Osteocyte (in vitro differentiated cells): ENCODE measurements at regions not wholly inside any gene's neighbourhood (a gene's known extent, or its start where the extent isn't known, plus 50 kb on each side); places are given as distances from the start of the nearest gene placed in this dataset.
"Not testable (repeated sequence)": the region's sequence is repeated elsewhere in the genome, so short reads cannot be mapped to it uniquely, and the experiment has no call there.

ENCODE experiments used
- DNase-seq: peaks from one replicate; pipeline ENCODE4 v3.0.0; 2021; ENCODE audit warnings: mixed read lengths; ENCODE audit not compliant: unreplicated experiment; ENCODE audit errors: extremely low spot score
- H3K27ac Mint-ChIP-seq: one replicate; pipeline ENCODE4 v1.8.0; 2021; ENCODE audit warnings: mild to moderate bottlenecking, mixed read lengths; ENCODE audit not compliant: unreplicated experiment
- H3K27me3 Mint-ChIP-seq: one replicate; pipeline ENCODE4 v1.8.0; 2021; ENCODE audit warnings: mixed read lengths; ENCODE audit not compliant: unreplicated experiment
- H3K36me3 Mint-ChIP-seq: one replicate; pipeline ENCODE4 v1.8.0; 2021; ENCODE audit warnings: mixed read lengths; ENCODE audit not compliant: unreplicated experiment
- H3K4me1 Mint-ChIP-seq: one replicate; pipeline ENCODE4 v1.8.0; 2021; ENCODE audit warnings: mixed read lengths; ENCODE audit not compliant: unreplicated experiment
- H3K4me3 Mint-ChIP-seq: one replicate; pipeline ENCODE4 v1.8.0; 2021; ENCODE audit warnings: mild to moderate bottlenecking, moderate library complexity, mixed read lengths; ENCODE audit not compliant: unreplicated experiment
- H3K9me3 Mint-ChIP-seq: one replicate; pipeline ENCODE4 v1.8.0; 2021; ENCODE audit warnings: mixed read lengths; ENCODE audit not compliant: unreplicated experiment
- CTCF ChIP-seq: fragments of 200-600 bp; sonication (generic); IDR thresholded peaks from 2 replicates; pipeline ENCODE4 v1.5.0; 2021; ENCODE audit warnings: antibody characterized with exemption, mild to moderate bottlenecking, moderate library complexity

- H3K27ac Mint-ChIP-seq = no peak overlapping the region
- no peak for TF ChIP-seq CTCF
- DNase-seq = no peak
- H3K4me1 Mint-ChIP-seq = no peaks in the 10 kb centered on the region
- H3K4me3 Mint-ChIP-seq = no peak overlapping the region
- H3K9me3 Mint-ChIP-seq = no peaks in the 10 kb centered on the region
- no peaks in the 10 kb centered on the region for H3K36me3 Mint-ChIP-seq
- H3K27me3 Mint-ChIP-seq = peaks cover 78% of the 10 kb centered on the region
Measured at GRCh38 chr7:142508251-142508650, 241.0 kb upstream of the PRSS1 start.

- no peak for DNase-seq
- no peak overlapping the region for H3K4me3 Mint-ChIP-seq
- no peaks in the 10 kb centered on the region for H3K9me3 Mint-ChIP-seq
- no peaks in the 10 kb centered on the region for H3K36me3 Mint-ChIP-seq
- no peaks in the 10 kb centered on the region for H3K4me1 Mint-ChIP-seq
- H3K27me3 Mint-ChIP-seq = peaks cover 77% of the 10 kb centered on the region
- H3K27ac Mint-ChIP-seq = no peak overlapping the region
- TF ChIP-seq CTCF = no peak
Measured at GRCh38 chr7:142507799-142508198, 241.5 kb upstream of the PRSS1 start.

GRCh38 chr7:142507066-142507465 lies 242.2 kb upstream of the PRSS1 start:
- H3K4me3 Mint-ChIP-seq, H3K27ac Mint-ChIP-seq, DNase-seq, H3K4me1 Mint-ChIP-seq, H3K36me3 Mint-ChIP-seq, H3K9me3 Mint-ChIP-seq: not testable (repeated sequence)
- peaks cover 77% of the 10 kb centered on the region for H3K27me3 Mint-ChIP-seq

- H3K36me3 Mint-ChIP-seq = no peaks in the 10 kb centered on the region
- no peak for DNase-seq
- no peak overlapping the region for H3K27ac Mint-ChIP-seq
- peaks cover 79% of the 10 kb centered on the region for H3K27me3 Mint-ChIP-seq
- TF ChIP-seq CTCF = no peak
- H3K4me3 Mint-ChIP-seq = no peak overlapping the region
- no peaks in the 10 kb centered on the region for H3K4me1 Mint-ChIP-seq
- no peaks in the 10 kb centered on the region for H3K9me3 Mint-ChIP-seq
Measured at GRCh38 chr7:142506601-142507000, 242.7 kb upstream of the PRSS1 start.

GRCh38 chr7:142503949-142504348 lies 245.3 kb upstream of the PRSS1 start:
- not testable (repeated sequence) for H3K9me3 Mint-ChIP-seq, H3K4me3 Mint-ChIP-seq, DNase-seq, H3K27ac Mint-ChIP-seq, H3K4me1 Mint-ChIP-seq, H3K36me3 Mint-ChIP-seq
- H3K27me3 Mint-ChIP-seq = peaks cover 69% of the 10 kb centered on the region

GRCh38 chr7:142503036-142503435 lies 245.2 kb upstream of the PRSS58 start:
- no peak overlapping the region for H3K4me3 Mint-ChIP-seq
- no peak for TF ChIP-seq CTCF
- H3K9me3 Mint-ChIP-seq = no peaks in the 10 kb centered on the region
- H3K27ac Mint-ChIP-seq = no peak overlapping the region
- H3K4me1 Mint-ChIP-seq = peaks cover 15% of the 10 kb centered on the region
- peaks cover 66% of the 10 kb centered on the region for H3K27me3 Mint-ChIP-seq
- no peaks in the 10 kb centered on the region for H3K36me3 Mint-ChIP-seq
- DNase-seq = no peak
